Renal pelvis (tissue), 1 donor: ENCODE measurements at regions not wholly inside any gene's neighbourhood (a gene's known extent, or its start where the extent isn't known, plus 50 kb on each side); places are given as distances from the start of the nearest gene placed in this dataset.
A peak's percentile ranks its signal among the peaks of the same experiment; 100 is the strongest.
"Not testable (repeated sequence)": the region's sequence is repeated elsewhere in the genome, so short reads cannot be mapped to it uniquely, and the experiment has no call there.

ENCODE experiments used
- DNase-seq: peaks from one replicate; pipeline ENCODE4 v3.0.0-alpha.2; 2013

DNA sequence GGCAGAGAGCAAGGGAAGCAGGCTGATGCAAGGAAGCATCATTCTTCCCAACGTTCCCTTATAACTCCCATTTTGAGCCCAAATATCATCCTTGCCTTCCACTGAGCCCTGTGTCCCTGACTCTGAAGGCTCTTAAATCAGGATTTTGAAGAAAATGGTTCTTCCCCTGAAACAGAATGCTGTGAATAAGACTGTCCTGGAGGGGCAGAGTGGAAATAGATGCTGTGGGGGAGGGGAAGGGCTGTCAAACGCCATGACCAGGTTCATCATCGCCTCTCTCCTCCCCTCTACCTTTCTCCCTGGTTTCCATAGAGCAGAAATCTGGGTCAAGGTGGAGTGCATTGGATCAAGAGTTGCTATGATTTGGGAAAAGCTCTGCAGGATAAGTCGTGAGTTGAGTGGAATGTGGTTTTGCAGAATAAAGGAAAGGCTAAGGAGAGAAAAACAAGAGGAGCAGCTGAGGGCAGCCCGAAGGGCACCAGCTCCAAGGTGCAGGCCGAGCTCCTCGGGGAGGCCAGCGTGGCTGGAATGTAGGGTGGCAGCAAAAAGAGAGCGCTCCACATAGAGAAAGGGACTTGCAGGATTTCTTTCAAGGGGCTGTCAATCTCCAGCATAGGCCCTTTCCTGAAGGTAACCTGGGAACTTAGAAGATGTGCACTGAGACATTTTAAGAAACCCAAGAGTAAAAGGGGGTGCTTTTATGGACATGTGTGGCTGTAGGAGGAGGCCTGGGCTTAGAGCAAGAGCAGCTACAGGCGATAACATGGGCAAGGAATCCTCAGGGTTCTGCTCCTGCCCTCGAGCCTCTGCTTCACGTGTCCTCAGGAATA, 120.8 kb upstream of the CDYL start:
- DNase-seq: no peak

GRCh38 chr6:4653141-4653540, 123.1 kb upstream of the CDYL start:
- no peak for DNase-seq

- no peak for DNase-seq
Observed at GRCh38 chr6:4651831-4652467, 124.3 kb upstream of the CDYL start.

DNA sequence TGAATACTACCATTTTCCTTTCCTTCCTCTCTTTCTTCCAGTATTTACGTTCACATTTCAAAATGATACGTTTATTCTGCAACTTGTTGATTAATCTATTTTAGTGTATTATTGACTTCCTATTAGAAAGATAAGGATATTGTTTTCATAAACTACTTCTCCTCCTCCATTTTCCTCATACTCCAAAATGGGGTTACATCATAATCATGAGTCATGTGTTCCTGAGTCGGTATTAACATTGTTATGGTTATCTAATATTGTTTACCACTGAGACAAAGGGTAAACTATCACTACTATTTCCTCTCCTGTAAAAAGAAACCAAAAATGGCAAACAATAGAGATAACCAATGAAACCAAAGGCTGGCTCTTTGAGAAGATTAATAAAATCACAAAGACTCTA, 126.5 kb upstream of the CDYL start:
- no peak for DNase-seq

DNA sequence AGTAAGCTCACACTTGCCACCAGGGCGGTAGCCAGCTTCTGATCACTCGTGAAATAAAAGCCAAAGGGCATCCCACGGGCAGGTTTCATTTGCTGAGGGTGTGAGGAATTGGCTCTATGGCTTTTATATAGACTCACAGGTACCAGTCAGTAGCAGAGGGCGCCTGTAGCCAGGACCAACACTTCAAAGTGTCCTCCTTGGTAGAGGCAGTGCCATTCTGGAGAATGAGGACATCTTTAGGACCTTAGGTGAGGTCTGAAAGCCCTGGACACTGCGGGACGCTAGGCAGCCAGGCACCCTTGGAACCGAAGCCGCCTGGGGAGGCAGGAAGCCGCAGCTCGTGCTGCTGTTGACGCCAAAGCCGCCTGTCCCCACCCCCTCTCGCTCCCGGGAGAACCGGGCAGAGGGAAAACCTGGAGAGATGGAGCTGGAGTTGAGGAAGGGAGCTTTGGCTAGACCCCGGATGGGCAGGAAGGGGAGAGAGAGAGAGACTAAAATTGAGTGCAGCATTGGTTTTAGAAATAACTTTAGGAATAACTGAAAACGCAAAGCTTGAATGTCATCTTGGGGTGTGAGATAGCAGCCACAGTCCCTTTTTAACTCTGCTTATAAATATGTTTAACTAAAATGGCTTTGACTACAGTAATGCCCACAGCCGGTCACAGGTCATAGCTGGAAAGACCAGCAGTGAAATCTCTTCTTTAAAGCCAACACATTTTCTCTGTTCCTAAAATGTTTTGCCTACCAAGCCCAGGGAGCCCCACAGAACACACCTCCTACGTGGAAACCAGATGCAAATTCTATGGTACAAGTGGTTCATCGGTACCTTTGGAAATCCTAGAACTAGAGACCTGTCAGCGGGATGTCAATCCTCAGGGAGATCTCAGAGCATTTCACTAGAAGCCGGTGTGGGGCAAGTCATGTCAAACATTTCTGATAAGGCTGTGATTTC, 128.5 kb upstream of the CDYL start:
- DNase-seq: peak; percentile 86

DNA sequence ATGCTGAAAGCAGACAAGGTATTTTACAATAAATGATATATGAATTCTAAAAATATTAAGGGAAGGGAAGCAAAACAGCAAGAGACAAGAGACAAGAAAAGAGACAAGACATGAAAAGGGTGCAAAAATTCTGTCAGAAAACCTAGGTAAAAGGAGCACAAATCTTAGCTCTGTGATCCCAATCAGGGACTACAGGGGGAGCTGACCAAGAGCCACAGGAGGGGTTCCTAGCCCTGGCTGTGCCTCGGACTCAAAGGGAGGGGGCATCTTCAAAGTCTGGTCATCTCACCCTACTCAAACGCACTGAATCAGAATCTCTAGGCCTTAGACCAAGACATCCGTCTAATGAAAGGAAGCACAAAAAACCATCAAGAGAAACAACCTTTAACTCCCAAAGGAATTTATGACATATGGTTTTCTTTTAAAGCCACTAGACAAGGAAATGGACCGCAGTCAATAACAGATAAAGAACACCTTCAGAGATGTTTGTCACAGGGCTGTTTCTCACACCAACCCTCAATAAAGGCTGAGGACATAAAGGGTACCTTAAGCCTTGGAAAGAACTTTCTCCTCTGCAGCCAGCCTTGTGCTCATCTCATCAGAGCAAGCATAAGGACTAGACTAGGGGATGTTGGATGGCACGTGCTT, 130.4 kb upstream of the CDYL start:
- DNase-seq: no peak

DNA sequence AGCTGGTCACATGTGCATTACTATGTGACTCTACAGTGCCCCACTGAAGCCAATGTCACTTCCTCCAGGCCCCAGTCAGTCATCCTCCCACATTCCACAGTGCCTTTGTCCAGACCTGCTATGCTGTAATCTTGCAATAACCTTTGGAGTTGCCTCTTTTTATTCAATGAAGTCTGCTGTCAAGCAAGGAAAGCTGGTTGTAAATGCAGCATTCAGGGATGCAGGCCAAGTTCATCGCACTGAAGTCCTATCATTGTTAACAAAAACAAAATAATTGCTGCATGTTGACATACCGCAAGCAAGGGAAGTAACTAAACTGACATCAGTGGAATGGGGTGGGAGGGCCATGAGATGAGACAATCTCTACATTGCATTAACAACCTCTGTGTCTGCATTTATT, 131.2 kb upstream of the CDYL start:
- DNase-seq: no peak

GRCh38 chr6:4641461-4641860, 134.7 kb upstream of the CDYL start:
- DNase-seq: no peak

GRCh38 chr6:4640139-4640538, 136.1 kb upstream of the CDYL start:
- DNase-seq: no peak

DNA sequence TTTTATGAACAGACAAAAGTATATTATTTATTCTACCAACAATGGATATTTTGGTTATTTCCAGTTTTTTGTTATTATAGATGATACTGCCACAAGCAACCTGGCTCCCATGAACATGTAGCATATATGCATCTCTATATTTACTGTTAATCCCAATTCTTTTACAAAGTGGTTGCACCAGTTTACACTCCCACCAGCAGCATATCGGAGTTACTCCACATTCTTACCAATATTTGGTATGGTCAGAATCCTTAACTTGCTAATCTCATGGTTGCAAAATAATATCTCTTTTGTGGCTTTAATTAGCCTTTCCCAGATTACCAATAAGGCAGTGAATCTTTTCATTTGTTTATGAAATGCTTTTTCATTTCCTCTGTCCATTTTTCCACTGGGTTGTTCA, 137.6 kb upstream of the CDYL start:
- no peak for DNase-seq

- DNase-seq: no peak
Observed at GRCh38 chr6:4637691-4638433, 138.3 kb upstream of the CDYL start.

DNA sequence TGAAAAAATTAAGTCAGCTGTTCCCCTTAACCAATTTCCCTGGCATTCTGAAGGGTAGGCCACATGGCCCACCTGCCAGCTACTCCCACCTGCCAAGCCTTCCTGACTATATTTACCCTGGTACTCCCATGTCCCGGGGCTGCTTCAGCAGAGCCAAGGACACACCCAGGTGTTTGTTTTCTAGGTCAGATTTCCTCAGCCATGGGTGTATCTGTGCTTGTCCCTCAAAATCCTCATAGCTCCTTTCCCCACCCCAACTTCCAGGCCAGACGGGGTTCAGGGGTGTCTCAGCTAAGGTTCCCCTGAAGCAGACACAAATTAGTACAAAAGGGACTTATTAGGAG, 139.4 kb upstream of the CDYL start:
- DNase-seq: no peak

GRCh38 chr6:4636191-4636880, 139.9 kb upstream of the CDYL start:
- DNase-seq: no peak

GRCh38 chr6:4635666-4636065, 140.5 kb upstream of the CDYL start:
- DNase-seq: no peak

DNA sequence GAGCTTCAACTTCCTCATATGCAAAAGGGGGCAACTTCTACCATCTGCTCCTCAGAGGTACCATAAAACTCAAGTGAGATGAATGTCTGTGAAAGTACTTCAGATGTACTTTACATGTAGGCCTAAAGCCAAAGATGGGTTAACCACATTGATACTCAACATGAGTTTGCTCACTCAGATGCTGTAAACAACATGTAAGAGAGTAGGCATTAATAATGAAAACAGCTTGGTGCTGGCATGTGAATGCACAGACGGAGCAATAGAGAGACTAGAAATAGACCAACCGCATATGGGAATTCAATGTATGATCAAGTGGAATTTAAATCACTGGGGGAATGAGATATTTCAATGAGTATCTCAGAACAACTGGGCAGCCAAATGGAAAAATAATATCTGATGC, 143.8 kb upstream of the CDYL start:
- DNase-seq: no peak

GRCh38 chr6:4629789-4630188, 146.4 kb upstream of the CDYL start:
- DNase-seq: not testable (repeated sequence)

DNA sequence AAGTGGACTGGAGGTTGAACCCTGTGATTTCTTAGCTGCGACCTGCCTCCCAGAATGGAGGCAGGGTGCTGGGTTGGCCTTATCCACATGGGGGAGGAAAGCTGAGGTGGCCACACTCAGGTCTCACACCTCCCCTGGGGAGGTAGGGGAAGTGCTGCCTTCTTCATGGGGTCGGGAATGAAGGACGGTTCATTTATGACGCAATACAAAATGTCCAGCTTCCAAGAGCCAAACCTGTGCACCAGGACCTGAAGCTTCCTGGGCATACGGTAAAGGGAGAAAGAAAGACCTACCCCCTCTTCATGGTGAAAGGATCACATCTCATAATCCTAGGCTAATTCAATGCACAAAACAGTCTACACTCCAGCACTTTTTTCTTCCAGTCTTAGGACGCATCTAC, 150.6 kb upstream of the CDYL start:
- no peak for DNase-seq

GRCh38 chr6:4624726-4625125, 151.5 kb upstream of the CDYL start:
- DNase-seq: no peak

- DNase-seq: no peak
Observed at GRCh38 chr6:4620284-4621151, 155.7 kb upstream of the CDYL start.

GRCh38 chr6:4616311-4616710, 159.9 kb upstream of the CDYL start:
- no peak for DNase-seq
